GM12892 (cell line): ENCODE measurements at regions not wholly inside any gene's neighbourhood (a gene's known extent, or its start where the extent isn't known, plus 50 kb on each side); places are given as distances from the start of the nearest gene placed in this dataset.
A peak's percentile ranks its signal among the peaks of the same experiment; 100 is the strongest.

Experiments used
- DNase-seq: peaks from one replicate; pipeline ENCODE4 v3.0.0; 2011; ENCODE audit not compliant: insufficient read length
- FAIRE-seq: peaks from 2 replicates; lab custom pipeline; 2011; peaks lifted over from hg19 to GRCh38; lab: Jason Lieb, UNC
- POLR2A ChIP-seq: IDR thresholded peaks from 2 replicates; pipeline ENCODE4 v1.6.1; 2011; ENCODE audit warnings: low read depth, low read length, control low read depth
- POLR2AphosphoS5 ChIP-seq: IDR thresholded peaks from 2 replicates; pipeline ENCODE4 v1.6.1; 2011; ENCODE audit warnings: low read depth, low read length, control low read depth
- TAF1 ChIP-seq: IDR thresholded peaks from 2 replicates; pipeline ENCODE4 v1.6.1; 2011; ENCODE audit warnings: low read depth, mild to moderate bottlenecking, control low read depth, low read length, borderline replicate concordance

DNA sequence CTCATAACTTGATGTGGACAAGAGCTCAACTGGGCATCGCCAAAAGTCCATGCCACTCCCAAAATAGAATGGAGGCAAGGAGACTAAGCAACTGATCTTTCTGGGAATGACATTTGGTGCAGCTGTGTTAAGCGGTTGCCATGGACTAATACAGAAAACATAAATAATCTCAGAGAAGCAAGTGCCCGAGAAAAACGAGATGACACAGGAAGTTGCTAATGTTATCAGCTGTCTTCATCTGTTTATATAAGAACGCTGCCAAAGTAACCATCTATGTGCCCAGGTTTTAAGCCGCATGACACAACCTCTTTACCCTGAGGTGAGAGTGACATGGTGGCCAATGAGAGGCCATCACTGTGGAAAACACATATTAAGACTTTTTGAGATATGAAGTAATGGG, 54.9 kb upstream of the SACS start:
- no peak for FAIRE-seq
- no peak for DNase-seq
- no peak for TF ChIP-seq TAF1
- no peak for TF ChIP-seq POLR2A
- TF ChIP-seq POLR2AphosphoS5, result no peak

GRCh38 chr13:23496255-23496654, 62.8 kb upstream of the SACS start:
- no peak for DNase-seq
- TF ChIP-seq POLR2AphosphoS5, result no peak
- no peak for TF ChIP-seq TAF1
- no peak for TF ChIP-seq POLR2A
- no peak for FAIRE-seq

- TF ChIP-seq TAF1, result no peak
- TF ChIP-seq POLR2A, result no peak
- no peak for TF ChIP-seq POLR2AphosphoS5
- no peak for DNase-seq
- no peak for FAIRE-seq
Measured at GRCh38 chr13:23497191-23497590, 63.7 kb upstream of the SACS start.

DNA sequence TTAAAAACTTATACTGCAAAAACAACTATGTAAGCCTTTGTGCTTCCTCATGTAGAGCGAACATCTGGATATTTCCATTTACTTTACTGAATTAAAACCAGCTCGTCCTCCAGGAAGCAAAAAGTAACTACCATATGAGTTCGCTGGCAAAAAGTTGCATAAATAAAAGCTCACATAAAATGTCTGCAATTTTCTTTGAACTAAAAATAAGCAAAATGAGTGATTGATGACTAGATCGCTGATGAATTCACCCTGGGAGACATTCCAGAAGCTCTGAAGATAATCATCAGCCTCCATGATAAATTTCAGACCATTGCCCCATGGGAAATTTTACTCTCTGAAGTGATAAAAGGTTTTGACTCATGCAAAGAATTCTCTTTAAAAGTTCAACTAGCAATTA, 67.3 kb upstream of the SACS start:
- FAIRE-seq (no peak), DNase-seq (no peak)
- no peak for TF ChIP-seq POLR2AphosphoS5
- no peak for TF ChIP-seq TAF1
- TF ChIP-seq POLR2A, result no peak

DNA sequence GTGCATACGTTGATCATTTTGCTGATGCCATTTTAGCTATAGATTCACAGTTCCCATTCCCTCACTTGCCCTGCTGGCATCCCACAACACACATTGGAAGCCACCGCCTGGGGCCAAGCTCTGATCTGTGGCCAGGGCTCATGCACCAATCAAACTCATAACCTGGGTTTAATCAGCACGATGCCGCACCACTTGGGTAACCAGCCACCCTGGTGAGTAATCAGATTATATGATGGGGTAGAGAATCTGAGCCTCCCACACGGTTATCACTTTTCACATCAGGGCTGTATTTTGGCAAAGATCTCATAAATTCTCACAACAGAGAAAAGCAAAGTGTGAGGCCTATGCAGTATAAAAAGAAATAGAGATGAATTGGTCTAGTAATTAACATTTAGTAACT, 66.0 kb upstream of the TNFRSF19 start:
- FAIRE-seq (no peak), DNase-seq (no peak)
- no peak for TF ChIP-seq POLR2AphosphoS5
- TF ChIP-seq TAF1, result no peak
- no peak for TF ChIP-seq POLR2A

GRCh38 chr13:23505007-23505406, 65.2 kb upstream of the TNFRSF19 start:
- FAIRE-seq (no peak), DNase-seq (no peak)
- TF ChIP-seq POLR2A, result no peak
- TF ChIP-seq POLR2AphosphoS5, result no peak
- no peak for TF ChIP-seq TAF1

DNA sequence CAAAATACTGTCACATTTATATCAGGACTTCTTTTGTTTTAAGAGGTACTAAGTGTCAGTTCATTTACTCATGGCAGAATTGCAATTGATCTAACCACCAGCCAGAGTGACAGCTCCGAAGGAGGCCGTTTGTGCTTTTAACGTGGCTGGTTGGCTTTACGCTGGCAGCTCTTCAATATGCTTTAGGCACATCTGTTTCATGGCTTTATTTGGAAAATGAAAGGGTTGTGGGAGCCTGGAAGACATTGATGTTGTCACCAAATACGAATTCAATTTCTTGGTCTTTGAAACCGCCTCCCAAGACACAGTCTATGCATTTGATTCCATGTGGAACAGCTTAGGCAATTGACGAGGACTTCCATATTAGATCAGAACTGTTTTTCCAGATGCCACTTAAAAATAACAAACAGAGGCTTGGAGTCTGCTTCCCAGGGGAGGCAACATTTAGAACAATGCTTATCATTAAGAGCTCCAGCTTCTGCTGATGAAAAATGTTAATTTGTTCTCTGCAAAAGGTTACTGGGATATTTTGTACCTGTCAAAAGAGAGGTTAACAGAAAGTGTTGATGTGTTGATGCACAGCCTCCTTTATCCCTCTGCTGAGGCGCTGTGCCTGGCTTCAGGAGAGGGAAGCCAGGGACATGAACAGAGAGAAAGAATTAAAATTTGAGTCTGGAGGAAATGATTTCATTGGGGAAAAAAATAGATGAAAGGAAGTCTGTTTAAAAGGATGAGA, 64.0 kb upstream of the TNFRSF19 start:
- FAIRE-seq, result no peak

GRCh38 chr13:23506807-23507291, 63.4 kb upstream of the TNFRSF19 start:
- DNase-seq (no peak), FAIRE-seq (no peak)
- TF ChIP-seq TAF1 (no peak), POLR2AphosphoS5 (no peak), POLR2A (no peak)

More for the DNA sequence above, 64.0 kb upstream of the TNFRSF19 start:
- TF ChIP-seq POLR2A (no peak), TAF1 (no peak), POLR2AphosphoS5 (no peak)
- DNase-seq, result no peak

DNA sequence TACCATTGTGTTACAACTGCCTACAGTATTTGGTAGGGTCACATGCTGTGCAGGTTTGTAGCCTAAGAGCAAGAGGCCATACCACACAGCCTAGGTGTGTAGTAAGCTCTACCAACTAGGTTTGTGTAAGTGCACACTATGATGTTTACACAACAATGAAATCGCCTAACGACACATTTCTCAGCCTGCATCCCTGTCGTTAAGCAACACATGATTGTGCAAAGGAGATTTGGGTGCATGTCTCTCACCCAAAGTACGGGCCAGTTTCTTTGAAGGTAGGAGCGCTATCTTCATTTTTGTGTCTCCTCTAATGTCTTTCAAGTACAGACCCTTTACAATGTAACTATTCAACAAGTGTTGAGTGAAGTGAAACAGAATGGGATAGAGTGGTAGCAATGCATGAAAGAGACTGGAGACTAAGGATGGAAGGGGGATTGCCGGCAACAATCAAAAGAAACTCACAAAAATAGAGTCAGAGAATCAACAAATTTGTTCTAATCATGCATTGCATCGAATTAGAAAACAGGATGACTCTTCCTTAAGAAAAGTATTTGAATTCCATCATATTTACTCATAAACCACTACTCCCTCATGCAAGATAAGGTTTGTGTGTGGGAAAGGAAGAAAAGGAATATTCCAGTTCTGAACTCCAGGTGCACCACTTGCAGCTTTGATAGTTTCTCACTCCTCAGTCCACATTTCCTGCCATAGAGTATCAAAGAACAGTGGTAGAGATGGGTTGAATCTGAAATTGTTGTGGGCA, 60.2 kb upstream of the TNFRSF19 start:
- TF ChIP-seq POLR2AphosphoS5 (no peak), POLR2A (no peak), TAF1 (no peak)
- FAIRE-seq, result peak; percentile 54
- DNase-seq, result no peak

DNA sequence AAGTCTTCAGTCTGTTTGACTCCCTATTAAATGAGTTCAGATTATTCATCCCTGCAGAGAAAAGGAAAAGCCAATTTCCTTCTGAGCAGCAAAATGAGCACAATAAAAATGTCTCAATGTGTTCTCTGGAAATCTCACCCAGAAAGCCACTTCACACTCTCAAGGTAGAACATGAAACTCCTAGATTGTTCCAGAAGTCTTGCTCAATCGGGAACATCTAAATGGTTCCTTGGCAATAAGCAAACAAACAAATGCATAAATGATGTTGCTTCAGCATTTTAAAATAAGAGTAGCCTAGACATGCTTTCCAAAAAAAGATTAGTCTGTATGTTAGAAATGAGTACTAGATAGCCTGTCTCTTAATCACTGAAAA, 59.7 kb upstream of the TNFRSF19 start:
- no peak for FAIRE-seq
- DNase-seq, result no peak
- TF ChIP-seq POLR2AphosphoS5 (no peak), TAF1 (no peak), POLR2A (no peak)

GRCh38 chr13:23510979-23511735, 59.1 kb upstream of the TNFRSF19 start:
- TF ChIP-seq POLR2AphosphoS5 (no peak), TAF1 (no peak), POLR2A (no peak)
- FAIRE-seq (peak; percentile 95), DNase-seq (no peak)
